Urinary bladder (tissue), 3 donors: ENCODE measurements at regions not wholly inside any gene's neighbourhood (a gene's known extent, or its start where the extent isn't known, plus 50 kb on each side); places are given as distances from the start of the nearest gene placed in this dataset.
"Not testable (repeated sequence)": the region's sequence is repeated elsewhere in the genome, so short reads cannot be mapped to it uniquely, and the experiment has no call there.

Experiments used
- DNase-seq: peaks from one replicate; pipeline ENCODE4 v3.0.0-alpha.2; 2015; ENCODE audit errors: extremely low spot score
- H3K27ac ChIP-seq: one replicate; pipeline ENCODE4 v1.5.1; 2013; ENCODE audit warnings: low read depth, mild to moderate bottlenecking, moderate library complexity
- H3K36me3 ChIP-seq: one replicate; pipeline ENCODE4 v1.6.1; 2013; ENCODE audit warnings: mild to moderate bottlenecking, moderate library complexity; ENCODE audit not compliant: insufficient read depth
- H3K4me1 ChIP-seq: one replicate; pipeline ENCODE4 v1.6.1; 2013; ENCODE audit warnings: mild to moderate bottlenecking, moderate library complexity; ENCODE audit not compliant: insufficient read depth
- H3K4me3 ChIP-seq: one replicate; pipeline ENCODE4 v1.5.1; 2013; ENCODE audit warnings: low read depth, low read length
- WGBS: extraction: QIAGEN DNeasy Blood & Tissue Kit; methylation state at CpG from one replicate; pipeline ENCODE4 v1.1.7; 2013; 5-methylcytosine and 5-hydroxymethylcytosine counted together
- donor health status: healthy with polysubstance abuse.
- donor health status: healthy.

DNA sequence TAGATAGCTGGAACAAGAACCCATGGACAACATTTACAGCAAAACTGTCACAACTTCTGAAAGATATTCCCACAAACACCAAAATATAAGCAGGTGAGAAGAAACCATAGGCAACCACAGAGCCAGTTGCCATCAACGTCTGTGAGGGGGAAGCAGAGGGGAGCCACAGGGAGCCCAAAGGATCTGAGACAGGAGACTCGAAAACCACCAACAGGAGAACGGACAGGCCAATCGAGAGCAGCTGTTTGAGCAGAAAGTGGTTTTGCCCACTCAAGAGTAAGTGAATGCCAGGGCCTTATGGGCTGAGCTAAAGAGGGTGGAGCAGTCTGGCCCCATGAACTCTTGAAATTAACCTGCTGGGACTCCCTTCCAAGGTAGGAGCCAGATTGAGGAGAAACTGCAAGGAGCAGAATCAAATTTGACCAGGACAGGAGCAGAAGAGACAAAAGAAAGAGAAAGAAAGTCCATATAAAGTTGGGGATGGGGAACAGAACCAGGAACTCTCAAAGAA is 195.4 kb downstream of the ANKRD60 start:
- no peaks in the 10 kb centered on the region for H3K4me1 ChIP-seq
- no peak overlapping the region for H3K4me3 ChIP-seq
- H3K36me3 ChIP-seq: no peaks in the 10 kb centered on the region
- H3K27ac ChIP-seq: no peak overlapping the region
- WGBS: 82% methylated on average over 4 of the region's 4 CpGs
- no peak for DNase-seq

DNA sequence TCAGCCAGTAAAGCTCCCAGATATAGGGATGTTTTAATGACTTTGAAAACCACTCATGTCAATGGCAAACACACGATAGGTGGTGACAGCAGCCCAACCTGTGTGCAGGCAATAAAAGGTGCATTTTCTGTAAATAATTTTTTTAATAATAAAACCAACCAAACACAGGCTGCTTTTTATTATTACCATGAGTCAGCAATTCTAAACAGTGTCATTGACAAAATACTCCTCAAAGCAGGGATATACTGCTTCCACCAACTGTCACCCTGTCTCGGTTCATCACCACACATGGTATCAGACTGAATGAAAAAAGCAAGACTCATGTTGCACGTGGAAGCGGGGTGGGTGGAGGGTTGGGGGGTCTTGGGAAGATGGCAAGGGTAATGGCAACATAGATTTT is 195.9 kb downstream of the ANKRD60 start:
- no peaks in the 10 kb centered on the region for H3K4me1 ChIP-seq
- no peak overlapping the region for H3K27ac ChIP-seq
- no peak for DNase-seq
- 83% methylated on average over 4 of the region's 4 CpGs for WGBS
- H3K4me3 ChIP-seq: no peak overlapping the region
- H3K36me3 ChIP-seq: no peaks in the 10 kb centered on the region

DNA sequence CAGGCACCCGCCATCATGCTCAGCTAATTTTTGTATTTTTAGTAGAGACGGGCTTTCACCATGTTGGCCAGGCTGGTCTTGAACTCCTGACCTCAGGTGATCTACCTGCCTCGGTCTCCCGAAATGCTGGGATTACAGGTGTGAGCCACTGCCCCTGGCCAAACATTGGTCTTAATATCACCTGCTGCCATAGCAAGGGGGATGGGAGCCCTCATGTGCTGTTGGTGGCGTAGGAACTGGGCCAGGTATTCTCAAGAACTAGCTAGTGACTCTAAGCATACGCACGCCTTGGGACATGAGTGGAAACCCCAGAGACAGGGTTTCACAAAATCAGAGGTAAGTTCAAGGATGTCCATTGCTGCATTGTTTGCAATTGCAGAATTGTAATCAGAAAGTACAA is 197.1 kb downstream of the ANKRD60 start:
- not testable (repeated sequence) for H3K4me1 ChIP-seq, H3K36me3 ChIP-seq, DNase-seq, H3K4me3 ChIP-seq, H3K27ac ChIP-seq
- whole genome bisulfite sequencing: 93% methylated on average over 7 of the region's 7 CpGs

DNA sequence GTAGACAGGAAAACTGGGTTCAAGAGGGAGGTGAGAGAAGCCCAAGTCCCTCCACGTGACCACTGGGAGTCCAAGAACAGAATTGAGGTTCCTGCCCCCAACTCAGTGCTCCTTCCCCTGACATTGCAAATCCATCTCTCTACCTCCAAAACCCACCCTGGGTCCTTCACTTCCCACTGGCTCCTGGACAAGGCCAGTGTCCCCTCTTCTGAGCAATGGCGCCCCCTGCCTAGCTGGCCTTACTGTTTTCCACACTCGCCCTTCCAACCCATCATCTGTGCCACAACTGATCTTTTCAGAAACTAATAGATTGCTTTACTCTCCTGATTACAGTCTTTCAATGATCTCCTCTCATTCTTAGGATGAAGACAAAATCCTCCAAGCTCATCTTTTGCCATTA is 200.3 kb downstream of the ANKRD60 start:
- no peak overlapping the region for H3K4me3 ChIP-seq

DNA sequence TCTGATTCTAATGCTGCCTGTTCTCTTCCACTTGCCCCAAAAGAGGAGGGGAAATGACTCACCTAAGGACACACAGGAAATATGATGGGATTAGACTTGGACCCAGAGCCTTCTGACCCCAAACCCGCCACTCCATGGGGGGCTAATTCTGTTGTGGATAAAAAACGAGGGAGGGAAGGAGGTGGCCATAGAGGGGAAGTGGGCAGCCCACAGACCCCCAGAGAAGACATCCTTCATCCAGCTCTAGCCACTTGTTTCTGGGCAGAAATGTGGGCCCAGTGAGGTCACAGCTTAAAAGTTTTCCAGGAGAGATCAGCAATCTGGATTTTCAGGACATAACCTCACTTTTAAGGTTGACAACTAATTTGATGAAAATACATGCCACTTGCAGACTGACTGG is 202.1 kb downstream of the ANKRD60 start:
- H3K36me3 ChIP-seq: no peaks in the 10 kb centered on the region
- no peak overlapping the region for H3K27ac ChIP-seq
- no peaks in the 10 kb centered on the region for H3K4me1 ChIP-seq
- DNase-seq: no peak
- 83% methylated on average over 2 of the region's 2 CpGs for WGBS
- H3K4me3 ChIP-seq: no peak overlapping the region

More for the DNA sequence above, 200.3 kb downstream of the ANKRD60 start:
- H3K27ac ChIP-seq: no peak overlapping the region
- 73% methylated on average over 3 of the region's 3 CpGs for WGBS
- no peaks in the 10 kb centered on the region for H3K4me1 ChIP-seq
- DNase-seq: no peak
- no peaks in the 10 kb centered on the region for H3K36me3 ChIP-seq

DNA sequence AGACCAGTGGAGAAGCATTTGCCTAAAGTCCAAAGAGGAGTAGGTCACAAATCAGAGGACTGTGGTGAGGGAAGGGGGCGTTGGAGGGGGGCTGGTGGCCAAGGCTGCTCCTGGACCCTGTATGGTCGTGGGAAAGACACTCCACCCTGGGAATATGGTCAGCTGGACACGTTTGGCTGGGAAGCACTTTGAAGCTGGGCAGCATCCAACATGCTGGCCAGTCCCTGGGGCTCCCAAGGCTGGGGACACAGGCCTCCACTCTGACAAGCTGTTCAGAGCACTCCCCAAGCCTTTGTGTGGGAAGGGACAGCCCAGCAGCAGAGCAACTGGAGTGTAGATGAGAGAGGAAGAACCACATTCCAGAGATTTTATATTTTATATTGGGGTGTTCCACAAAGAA is 203.2 kb downstream of the ANKRD60 start:
- 43% methylated on average over 3 of the region's 3 CpGs for WGBS
- Histone ChIP-seq H3K36me3 (no peaks in the 10 kb centered on the region), H3K4me3 (no peak overlapping the region), H3K4me1 (no peaks in the 10 kb centered on the region), H3K27ac (no peak overlapping the region)
- no peak for DNase-seq

DNA sequence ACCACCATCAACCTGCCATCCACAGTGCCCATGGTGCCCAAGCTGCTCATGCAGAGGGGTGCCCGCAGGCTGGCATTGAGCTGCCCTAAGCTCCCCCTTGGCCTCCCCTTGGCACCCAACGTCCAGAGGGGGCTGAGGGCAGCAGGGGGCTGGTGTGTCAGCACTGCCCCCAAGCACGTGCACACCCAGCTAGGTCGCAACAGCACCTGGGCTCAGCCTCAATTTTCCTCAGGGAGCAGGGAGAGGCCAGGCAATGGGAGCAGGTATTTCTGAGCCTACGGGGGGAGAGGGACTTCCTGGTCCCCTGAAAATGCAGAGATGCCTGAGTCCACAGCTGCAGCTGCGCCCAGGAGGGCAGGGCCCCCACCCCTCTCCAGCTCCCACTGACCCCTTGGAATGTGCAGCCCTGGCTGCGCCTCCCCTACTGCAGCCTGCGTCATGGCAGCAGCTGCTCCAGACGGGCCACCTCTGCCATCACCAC is 204.2 kb downstream of the ANKRD60 start:
- H3K36me3 ChIP-seq: no peaks in the 10 kb centered on the region
- no peak for DNase-seq
- H3K27ac ChIP-seq: no peak overlapping the region
- WGBS: 83% methylated on average over 9 of the region's 9 CpGs
- no peak overlapping the region for H3K4me3 ChIP-seq
- no peaks in the 10 kb centered on the region for H3K4me1 ChIP-seq

DNA sequence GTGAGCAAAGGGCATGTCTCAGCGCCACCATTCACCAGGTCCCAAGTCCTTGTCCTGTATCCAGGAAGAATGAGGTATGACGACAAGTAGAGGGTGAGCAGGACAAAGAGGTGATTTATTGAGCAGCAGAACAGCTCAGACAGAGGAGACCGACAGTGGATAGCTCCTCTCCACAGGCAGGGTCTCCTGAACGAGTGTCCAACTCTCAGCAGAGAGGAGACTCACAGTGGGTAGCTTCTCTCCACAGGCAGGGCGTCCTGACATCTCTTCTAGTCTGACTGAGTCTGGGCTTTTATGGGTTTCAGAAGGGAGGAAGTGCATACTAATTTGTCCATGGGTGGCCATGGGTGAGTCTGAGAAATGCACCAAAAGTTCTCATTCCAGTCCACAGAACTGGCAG is 204.7 kb downstream of the ANKRD60 start:
- no peak for DNase-seq
- 84% methylated on average over 5 of the region's 5 CpGs for WGBS

DNA sequence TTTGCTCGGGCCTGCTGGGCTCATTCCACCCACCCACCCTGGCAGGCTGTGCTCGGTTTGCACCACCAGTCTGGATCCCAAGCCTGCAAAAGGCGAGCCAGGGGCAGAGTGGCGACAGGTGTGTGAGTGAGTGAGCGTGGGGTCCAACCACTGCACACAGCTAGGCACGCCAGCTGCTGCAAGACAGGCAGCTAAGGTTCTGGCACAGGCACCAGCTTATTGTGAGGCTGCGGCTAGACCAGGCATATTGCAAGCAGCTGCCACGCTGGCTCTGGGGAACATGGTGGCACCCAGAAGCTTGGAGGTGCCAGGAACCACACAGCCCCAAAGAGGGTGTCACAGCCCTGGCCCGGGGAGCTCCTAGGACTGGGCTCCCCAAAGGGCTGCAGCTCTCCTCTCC is 205.1 kb downstream of the ANKRD60 start:
- 93% methylated on average over 9 of the region's 9 CpGs for WGBS
- Histone ChIP-seq H3K36me3 (no peaks in the 10 kb centered on the region), H3K4me1 (no peaks in the 10 kb centered on the region), H3K27ac (no peak overlapping the region), H3K4me3 (no peak overlapping the region)
- no peak for DNase-seq

More for the DNA sequence above, 204.7 kb downstream of the ANKRD60 start:
- Histone ChIP-seq H3K27ac (no peak overlapping the region), H3K4me3 (no peak overlapping the region), H3K4me1 (no peaks in the 10 kb centered on the region), H3K36me3 (no peaks in the 10 kb centered on the region)

DNA sequence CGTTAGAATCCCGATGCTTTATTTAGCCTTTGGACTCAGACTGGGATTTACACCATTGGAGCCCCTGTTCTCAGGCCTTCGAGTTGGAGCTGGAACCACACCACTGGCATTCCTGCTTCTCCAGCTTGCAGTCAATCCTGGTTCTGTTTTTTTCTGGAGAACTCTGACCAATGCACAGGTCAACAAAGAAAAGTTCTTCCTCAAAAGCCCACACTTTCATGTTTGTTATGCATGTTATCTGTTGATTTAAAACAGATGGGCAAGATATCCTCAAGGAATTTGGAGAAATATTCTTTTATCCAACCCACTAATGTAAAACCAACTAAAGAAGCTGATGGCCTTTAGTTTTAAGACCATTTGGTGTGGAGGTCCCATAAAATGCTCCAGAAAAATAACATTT is 205.7 kb downstream of the ANKRD60 start:
- H3K27ac ChIP-seq: no peak overlapping the region
- 40% methylated on average over 3 of the region's 3 CpGs for WGBS
- no peaks in the 10 kb centered on the region for H3K36me3 ChIP-seq
- no peak overlapping the region for H3K4me3 ChIP-seq
- no peaks in the 10 kb centered on the region for H3K4me1 ChIP-seq
- DNase-seq: no peak

DNA sequence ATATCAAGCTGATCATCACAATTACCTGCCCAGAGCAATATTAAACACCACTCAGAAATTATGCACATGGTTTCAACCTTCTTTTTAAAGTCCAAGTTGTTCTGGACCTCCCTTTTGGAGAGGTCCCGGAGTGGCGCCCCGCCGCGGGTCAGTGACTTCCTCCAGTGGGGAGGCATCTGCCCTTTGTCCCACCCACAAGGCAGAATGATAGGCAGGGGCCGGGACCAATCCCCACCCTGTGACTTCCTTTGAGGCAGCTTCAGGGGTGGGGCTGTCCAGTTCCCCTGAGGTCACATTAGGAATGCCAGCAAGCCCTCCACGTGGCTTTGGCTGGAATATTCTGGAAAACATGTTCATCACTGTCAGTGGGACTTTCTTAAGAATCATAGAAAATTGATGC is 207.0 kb downstream of the ANKRD60 start:
- no peak for DNase-seq
- no peaks in the 10 kb centered on the region for H3K4me1 ChIP-seq
- H3K4me3 ChIP-seq: no peak overlapping the region
- 75% methylated on average over 7 of the region's 7 CpGs for WGBS
- H3K36me3 ChIP-seq: no peaks in the 10 kb centered on the region
- H3K27ac ChIP-seq: no peak overlapping the region

DNA sequence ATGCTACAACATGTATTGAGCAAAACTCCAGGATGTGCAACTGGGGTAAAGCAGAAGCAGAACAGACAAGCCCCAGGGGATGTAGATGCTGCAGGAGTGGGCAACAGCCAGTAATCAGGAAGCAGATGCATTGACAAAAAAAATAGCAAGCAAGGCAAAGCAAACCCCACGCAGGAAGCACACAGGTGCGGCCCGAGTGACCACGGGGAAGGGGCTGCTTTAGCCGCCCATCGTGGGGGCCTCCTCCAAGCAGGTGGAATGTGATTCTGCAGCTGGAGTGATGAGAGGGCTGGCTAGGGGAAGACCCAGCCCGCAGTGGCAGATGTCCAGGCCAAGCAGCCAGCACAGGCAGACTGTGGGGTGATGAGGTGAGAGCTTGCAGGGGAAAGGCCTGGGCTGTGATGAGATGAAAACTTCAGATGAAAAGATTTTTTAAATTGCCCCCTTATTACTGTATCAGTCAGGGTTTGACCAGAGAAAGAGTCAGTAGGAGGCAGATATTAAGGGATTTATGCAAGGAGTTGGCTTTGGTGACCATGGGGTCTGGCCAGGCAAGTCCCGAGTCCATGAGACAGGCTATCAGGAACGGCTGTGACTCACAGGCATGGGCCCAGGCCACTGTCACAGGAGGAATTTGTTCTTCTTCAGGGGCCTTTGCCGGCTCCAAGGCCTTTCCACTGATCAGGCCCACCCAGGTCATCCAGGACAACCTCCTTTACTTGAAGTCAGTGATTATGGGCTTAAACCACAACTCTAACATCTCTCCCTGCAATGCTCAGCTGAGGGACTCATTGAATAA is 207.6 kb downstream of the ANKRD60 start:
- DNase-seq: no peak
- Histone ChIP-seq H3K36me3 (no peaks in the 10 kb centered on the region), H3K4me1 (no peaks in the 10 kb centered on the region), H3K4me3 (no peak overlapping the region), H3K27ac (no peak overlapping the region)
- 76% methylated on average over 10 of the region's 10 CpGs for WGBS

DNA sequence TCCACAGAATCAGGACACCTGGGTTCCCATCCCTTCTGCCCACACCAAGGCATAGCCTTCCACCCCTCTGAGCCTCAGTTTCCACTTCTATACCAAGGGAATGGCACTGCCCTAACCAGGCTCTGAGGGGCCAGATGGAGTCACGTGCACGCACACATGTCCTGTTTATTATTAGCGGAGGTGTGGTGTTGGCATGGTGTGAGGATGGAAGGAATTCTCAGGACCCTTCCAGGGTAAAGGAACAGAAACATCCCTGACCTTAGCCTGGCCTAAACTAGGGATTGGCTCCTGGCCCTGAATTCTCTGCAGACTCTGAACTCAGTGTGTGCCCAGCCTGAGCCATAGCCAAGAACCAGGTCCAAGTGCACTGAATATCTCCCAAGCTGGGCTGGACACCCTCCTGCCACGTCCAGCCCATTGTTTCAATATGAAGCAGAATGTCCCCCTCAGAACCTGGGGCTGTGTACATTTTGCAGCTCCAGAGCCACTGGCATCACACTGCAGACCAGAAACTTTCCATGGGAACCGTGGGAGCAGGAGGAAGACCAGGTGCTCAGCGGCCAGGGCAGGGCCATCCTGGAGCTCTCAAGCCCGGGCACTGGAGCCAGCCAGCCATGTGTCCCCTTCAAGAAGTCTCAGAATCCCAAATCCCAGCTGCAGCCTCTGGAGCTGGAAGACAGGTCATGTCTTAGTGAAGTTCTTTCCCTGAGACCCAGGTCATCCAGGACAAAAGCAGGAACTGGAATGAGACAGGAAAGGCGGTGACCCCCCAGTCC is 208.4 kb downstream of the ANKRD60 start:
- WGBS: 79% methylated on average over 8 of the region's 8 CpGs
- DNase-seq: no peak
- H3K4me1 ChIP-seq: no peaks in the 10 kb centered on the region
- no peak overlapping the region for H3K27ac ChIP-seq
- no peak overlapping the region for H3K4me3 ChIP-seq
- no peaks in the 10 kb centered on the region for H3K36me3 ChIP-seq
